Skeletal muscle tissue (tissue), 3 donors: ENCODE measurements at regions not wholly inside any gene's neighbourhood (a gene's known extent, or its start where the extent isn't known, plus 50 kb on each side); places are given as distances from the start of the nearest gene placed in this dataset.

Experiments
- H3K27ac ChIP-seq: one replicate; pipeline ENCODE4 v1.7.0; 2013; ENCODE audit warnings: mild to moderate bottlenecking, low read depth, low read length, inconsistent platforms
- H3K27me3 ChIP-seq, 3 donors: one replicate each; pipeline ENCODE4 v1.7.0; 2013; ENCODE audit warnings: low read length in 3 of 3; ENCODE audit not compliant: control insufficient read depth in 3 of 3, insufficient read depth in 3 of 3
- H3K36me3 ChIP-seq, 3 donors: one replicate each; pipeline ENCODE4 v1.7.0; 2013; ENCODE audit warnings: low read length in 3 of 3; ENCODE audit not compliant: control insufficient read depth in 3 of 3, insufficient read depth in 3 of 3
- H3K4me1 ChIP-seq, 3 donors: one replicate each; pipeline ENCODE4 v1.7.0; 2013; ENCODE audit warnings: low read length in 3 of 3, mild to moderate bottlenecking in 3 of 3; ENCODE audit not compliant: control insufficient read depth in 3 of 3, insufficient read depth in 3 of 3
- H3K4me3 ChIP-seq, 3 donors: one replicate each; pipeline ENCODE4 v1.7.0; 2013; ENCODE audit warnings: low read length in 3 of 3
- H3K9ac ChIP-seq, 3 donors: one replicate each; pipeline ENCODE4 v1.7.0; 2013; ENCODE audit warnings: low read length in 3 of 3, mild to moderate bottlenecking in 3 of 3, moderate library complexity in 2 of 3, low read depth in 1 of 3
- H3K9me3 ChIP-seq, 3 donors: one replicate each; pipeline ENCODE4 v1.7.0; 2013; ENCODE audit warnings: low read length in 3 of 3; ENCODE audit not compliant: control insufficient read depth in 3 of 3
- donor health status: Osteomylitis.

GRCh38 chr18:61683856-61684255 lies 209.0 kb downstream of the RNF152 start:
- Histone ChIP-seq H3K9me3 (peaks cover 3 to 8% (median 6%) of the 10 kb centered on the region in 3 donors), H3K36me3 (no peaks in the 10 kb centered on the region), H3K27me3 (no peaks in the 10 kb centered on the region), H3K27ac (no peak overlapping the region), H3K4me3 (no peak overlapping the region), H3K9ac (no peak overlapping the region), H3K4me1 (no peaks in the 10 kb centered on the region)

DNA sequence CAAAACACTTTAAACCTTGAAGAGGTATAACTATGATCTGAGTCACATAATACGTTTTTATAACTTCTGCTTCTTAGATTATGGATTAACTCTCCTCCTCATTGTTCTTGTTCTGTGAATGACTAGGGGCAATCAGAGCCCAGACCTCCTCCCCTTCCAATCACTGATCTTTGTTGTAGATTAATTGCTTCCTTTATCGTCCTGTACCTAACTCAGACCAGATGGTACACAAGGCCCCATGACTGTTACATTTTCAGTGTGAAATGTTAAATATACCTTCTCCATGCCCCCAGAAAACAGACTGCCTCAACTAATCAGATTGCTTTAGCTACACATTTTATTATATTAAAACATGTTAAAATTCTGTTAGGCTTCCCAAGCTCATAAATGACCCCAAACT lies 211.7 kb downstream of the RNF152 start:
- Histone ChIP-seq H3K27ac (no peak overlapping the region), H3K9me3 (peaks cover 3 to 11% (median 6%) of the 10 kb centered on the region in 3 donors), H3K4me1 (no peaks in the 10 kb centered on the region), H3K27me3 (no peaks in the 10 kb centered on the region), H3K36me3 (no peaks in the 10 kb centered on the region), H3K9ac (no peak overlapping the region), H3K4me3 (no peak overlapping the region)

DNA sequence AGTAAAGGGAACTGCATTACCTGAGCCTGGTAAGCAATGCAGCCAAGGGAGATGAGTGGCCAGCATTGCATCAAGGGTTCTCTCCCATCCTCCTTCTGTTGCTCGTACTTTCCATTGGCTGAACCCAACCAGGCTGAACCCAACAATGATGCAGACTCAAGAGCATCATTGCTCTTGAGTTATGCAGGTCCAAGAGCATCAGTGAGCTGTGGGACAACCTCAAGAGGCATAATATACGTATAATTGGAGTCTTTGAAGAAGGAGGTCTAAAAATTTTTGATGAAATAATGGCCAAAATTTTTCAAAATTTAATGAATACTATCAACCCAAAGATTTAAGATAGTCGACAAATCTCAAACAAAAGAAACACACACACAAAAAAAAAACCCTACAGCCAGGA lies 213.0 kb downstream of the RNF152 start:
- Histone ChIP-seq H3K27ac (no peak overlapping the region), H3K4me1 (no peaks in the 10 kb centered on the region), H3K9me3 (peaks cover 3 to 11% (median 6%) of the 10 kb centered on the region in 3 donors), H3K36me3 (no peaks in the 10 kb centered on the region), H3K27me3 (no peaks in the 10 kb centered on the region), H3K4me3 (peak overlapping the region in 1 of 3 donors; percentile 23), H3K9ac (no peak overlapping the region)

DNA sequence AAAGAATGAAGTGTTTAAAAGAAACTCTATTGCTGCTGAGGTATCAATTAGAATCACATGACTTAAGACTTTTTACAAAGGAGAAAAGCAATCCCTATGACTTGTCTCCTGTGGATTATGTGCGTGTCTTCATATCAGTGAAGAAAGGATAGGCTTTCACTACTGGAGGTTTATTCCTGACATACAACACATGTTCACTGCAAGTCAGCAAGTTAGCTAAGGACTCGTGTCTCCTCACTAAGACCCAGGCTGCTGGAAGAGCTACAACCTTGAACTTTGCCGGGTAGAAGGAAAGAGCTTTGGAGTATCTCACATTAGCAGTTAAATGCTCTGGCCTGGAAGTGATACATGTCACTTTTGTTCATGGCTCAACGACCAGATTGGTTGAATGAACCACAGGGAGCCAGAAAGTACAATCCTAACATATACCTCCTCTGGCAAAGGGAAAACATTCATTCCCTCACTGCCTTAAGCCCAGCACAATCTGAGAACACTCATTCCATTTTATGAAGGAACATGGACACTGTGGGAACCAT lies 215.3 kb downstream of the RNF152 start:
- H3K36me3 ChIP-seq: no peaks in the 10 kb centered on the region
- H3K9ac ChIP-seq: no peak overlapping the region
- peaks cover 3 to 11% (median 6%) of the 10 kb centered on the region in 3 donors for H3K9me3 ChIP-seq
- H3K4me3 ChIP-seq: no peak overlapping the region
- no peak overlapping the region for H3K27ac ChIP-seq
- H3K4me1 ChIP-seq: no peaks in the 10 kb centered on the region
- H3K27me3 ChIP-seq: no peaks in the 10 kb centered on the region

GRCh38 chr18:61676773-61677434 lies 215.9 kb downstream of the RNF152 start:
- H3K27ac ChIP-seq: no peak overlapping the region
- no peaks in the 10 kb centered on the region for H3K36me3 ChIP-seq
- no peaks in the 10 kb centered on the region for H3K4me1 ChIP-seq
- peaks cover 3 to 11% (median 6%) of the 10 kb centered on the region in 3 donors for H3K9me3 ChIP-seq
- H3K4me3 ChIP-seq: no peak overlapping the region
- no peaks in the 10 kb centered on the region for H3K27me3 ChIP-seq
- H3K9ac ChIP-seq: no peak overlapping the region

DNA sequence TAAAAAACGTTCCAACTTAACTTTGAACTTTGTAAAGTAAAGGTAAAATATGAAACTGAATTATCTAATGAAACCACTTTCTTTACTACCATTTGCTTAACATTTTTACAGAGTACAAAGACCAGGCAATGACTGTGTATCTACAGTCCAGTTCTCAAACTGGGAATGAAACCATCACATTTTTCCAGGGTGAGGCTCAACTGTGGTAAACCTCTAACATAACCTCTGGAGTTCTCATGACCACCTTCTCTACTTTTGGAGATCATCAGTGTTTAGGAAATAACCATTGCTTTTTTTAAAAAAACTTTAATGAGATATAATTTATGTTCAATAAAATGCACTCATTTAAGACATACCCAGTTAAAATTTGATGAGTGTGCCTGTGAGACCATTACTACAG lies 223.5 kb downstream of the RNF152 start:
- H3K4me1 ChIP-seq: peaks cover 0 to 3% (median 0%) of the 10 kb centered on the region in 3 donors
- no peak overlapping the region for H3K27ac ChIP-seq
- H3K27me3 ChIP-seq: no peaks in the 10 kb centered on the region
- no peak overlapping the region for H3K9ac ChIP-seq
- no peak overlapping the region for H3K4me3 ChIP-seq
- no peaks in the 10 kb centered on the region for H3K9me3 ChIP-seq
- no peaks in the 10 kb centered on the region for H3K36me3 ChIP-seq

GRCh38 chr18:61666876-61667590 lies 225.8 kb downstream of the RNF152 start:
- H3K9me3 ChIP-seq: no peaks in the 10 kb centered on the region
- peaks cover 0 to 3% (median 0%) of the 10 kb centered on the region in 3 donors for H3K4me1 ChIP-seq
- no peaks in the 10 kb centered on the region for H3K36me3 ChIP-seq
- H3K4me3 ChIP-seq: no peak overlapping the region
- no peak overlapping the region for H3K9ac ChIP-seq
- H3K27ac ChIP-seq: no peak overlapping the region
- no peaks in the 10 kb centered on the region for H3K27me3 ChIP-seq

GRCh38 chr18:61664419-61665084 lies 228.3 kb downstream of the RNF152 start:
- H3K36me3 ChIP-seq: no peaks in the 10 kb centered on the region
- no peak overlapping the region for H3K9ac ChIP-seq
- no peaks in the 10 kb centered on the region for H3K9me3 ChIP-seq
- peaks cover 0 to 3% (median 0%) of the 10 kb centered on the region in 3 donors for H3K4me1 ChIP-seq
- H3K4me3 ChIP-seq: no peak overlapping the region
- no peak overlapping the region for H3K27ac ChIP-seq
- no peaks in the 10 kb centered on the region for H3K27me3 ChIP-seq

- H3K4me1 ChIP-seq: peaks cover 0 to 3% (median 0%) of the 10 kb centered on the region in 3 donors
- H3K9ac ChIP-seq: no peak overlapping the region
- no peaks in the 10 kb centered on the region for H3K27me3 ChIP-seq
- no peaks in the 10 kb centered on the region for H3K9me3 ChIP-seq
- H3K36me3 ChIP-seq: no peaks in the 10 kb centered on the region
- H3K4me3 ChIP-seq: no peak overlapping the region
- no peak overlapping the region for H3K27ac ChIP-seq
Measured at GRCh38 chr18:61662726-61663125, 230.1 kb downstream of the RNF152 start.

GRCh38 chr18:61658431-61658830 lies 234.4 kb downstream of the RNF152 start:
- Histone ChIP-seq H3K27me3 (no peaks in the 10 kb centered on the region), H3K27ac (no peak overlapping the region), H3K4me1 (no peaks in the 10 kb centered on the region), H3K36me3 (no peaks in the 10 kb centered on the region), H3K9ac (no peak overlapping the region), H3K9me3 (no peaks in the 10 kb centered on the region), H3K4me3 (no peak overlapping the region)
